Neural cell (in vitro differentiated cells): ENCODE measurements at regions not wholly inside any gene's neighbourhood (a gene's known extent, or its start where the extent isn't known, plus 50 kb on each side); places are given as distances from the start of the nearest gene placed in this dataset.

Experiments
- H2AFZ ChIP-seq: fragments of 200-600, 300-800 bp; sonication (generic), shearing (Covaris generic); 2 replicates; pipeline ENCODE4 v1.6.0; 2014; ENCODE audit warnings: low read depth, mild to moderate bottlenecking, antibody characterized with exemption, low read length, moderate library complexity
- H3F3A ChIP-seq: fragments of 200-600 bp; shearing (Covaris generic); 2 replicates; pipeline ENCODE4 v1.6.1; 2016; ENCODE audit warnings: mild to moderate bottlenecking, moderate library complexity, mixed read lengths, antibody characterized with exemption, low read length; ENCODE audit not compliant: insufficient read depth, poor library complexity, severe bottlenecking
- H3K27ac ChIP-seq: fragments of 200-600, 300-800 bp; sonication (generic), shearing (Covaris generic); 2 replicates; pipeline ENCODE4 v1.5.1; 2014; ENCODE audit warnings: mild to moderate bottlenecking, low read length, moderate library complexity
- H3K27me3 ChIP-seq: fragments of 300-800, 200-600 bp; sonication (generic), shearing (Covaris generic); 2 replicates; pipeline ENCODE4 v1.6.0; 2014; ENCODE audit warnings: mild to moderate bottlenecking, low read depth, low read length, moderate library complexity; ENCODE audit not compliant: insufficient read depth
- H3K36me3 ChIP-seq: fragments of 300-800, 200-600 bp; sonication (generic), shearing (Covaris generic); 2 replicates; pipeline ENCODE4 v1.5.1; 2014; ENCODE audit warnings: mild to moderate bottlenecking, antibody characterized with exemption, low read length, moderate library complexity; ENCODE audit not compliant: insufficient read depth
- H3K4me2 ChIP-seq: fragments of 300-800, 200-600 bp; sonication (generic), shearing (Covaris generic); 2 replicates; pipeline ENCODE4 v1.6.0; 2014; ENCODE audit warnings: mild to moderate bottlenecking, low read length
- H3K4me3 ChIP-seq: fragments of 300-800, 200-600 bp; sonication (generic), shearing (Covaris generic); 2 replicates; pipeline ENCODE4 v1.5.1; 2014; ENCODE audit warnings: mild to moderate bottlenecking, low read length, moderate library complexity
- H3K79me2 ChIP-seq: fragments of 200-600 bp; shearing (Covaris generic); replicated peaks from 2 replicates; pipeline ENCODE4 v1.6.0; 2014; ENCODE audit warnings: mild to moderate bottlenecking, low read length, moderate library complexity; ENCODE audit not compliant: insufficient read depth
- H3K9ac ChIP-seq: fragments of 300-800, 200-600 bp; sonication (generic), shearing (Covaris generic); 2 replicates; pipeline ENCODE4 v1.6.1; 2016; ENCODE audit warnings: mild to moderate bottlenecking, low read length, mixed read lengths
- H3K9me2 ChIP-seq: fragments of 200-600 bp; shearing (Covaris generic); 2 replicates; pipeline ENCODE4 v1.6.1; 2016; ENCODE audit warnings: mild to moderate bottlenecking, low read length, mixed read lengths; ENCODE audit not compliant: insufficient read depth
- H3K9me3 ChIP-seq: fragments of 200-600, 300-800 bp; sonication (generic), shearing (Covaris generic); 2 replicates; pipeline ENCODE4 v1.6.1; 2016; ENCODE audit warnings: mild to moderate bottlenecking, mixed run types, low read length, moderate library complexity, mixed read lengths
- H4K20me1 ChIP-seq: fragments of 200-600 bp; shearing (Covaris generic); 2 replicates; pipeline ENCODE4 v1.6.1; 2016; ENCODE audit warnings: mild to moderate bottlenecking, mixed run types; ENCODE audit not compliant: insufficient read depth
- CTCF ChIP-seq: fragments of 450-650 bp; IDR thresholded peaks from 2 replicates; pipeline ENCODE4 v1.5.1; 2014; ENCODE audit warnings: antibody characterized with exemption, mild to moderate bottlenecking, moderate library complexity; ENCODE audit not compliant: poor library complexity, severe bottlenecking
- EP300 ChIP-seq: fragments of 450-650 bp; conservative IDR thresholded peaks from 2 replicates; pipeline ENCODE4 v1.6.1; 2014; ENCODE audit warnings: antibody characterized with exemption, mild to moderate bottlenecking, moderate library complexity; ENCODE audit not compliant: poor library complexity, severe bottlenecking
- EZH2 ChIP-seq: fragments of 200-600, 300-800 bp; shearing (Covaris generic), sonication (generic); IDR thresholded peaks from 2 replicates; pipeline ENCODE4 v1.6.1; 2014; ENCODE audit warnings: antibody characterized with exemption, low read length, borderline replicate concordance, mild to moderate bottlenecking; ENCODE audit not compliant: insufficient read depth, poor library complexity, severe bottlenecking
- MXI1 ChIP-seq: fragments of 450-650 bp; conservative IDR thresholded peaks from 2 replicates; pipeline ENCODE4 v1.6.1; 2014; ENCODE audit warnings: antibody characterized with exemption, mild to moderate bottlenecking; ENCODE audit not compliant: poor library complexity, severe bottlenecking
- POLR2AphosphoS5 ChIP-seq: IDR thresholded peaks from 2 replicates; pipeline ENCODE4 v1.6.1; 2012
- RAD21 ChIP-seq: fragments of 450-650 bp; conservative IDR thresholded peaks from 2 replicates; pipeline ENCODE4 v1.6.1; 2014; ENCODE audit warnings: antibody characterized with exemption, mild to moderate bottlenecking, moderate library complexity
- REST ChIP-seq: IDR thresholded peaks from 2 replicates; pipeline ENCODE4 v1.6.1; 2012; ENCODE audit warnings: borderline replicate concordance
- SMC3 ChIP-seq: fragments of 450-650 bp; conservative IDR thresholded peaks from 2 replicates; pipeline ENCODE4 v1.6.1; 2014; ENCODE audit warnings: antibody characterized with exemption, mild to moderate bottlenecking, moderate library complexity; ENCODE audit not compliant: poor library complexity
- TAF1 ChIP-seq: IDR thresholded peaks from 2 replicates; pipeline ENCODE4 v1.6.1; 2012; ENCODE audit warnings: low read depth

DNA sequence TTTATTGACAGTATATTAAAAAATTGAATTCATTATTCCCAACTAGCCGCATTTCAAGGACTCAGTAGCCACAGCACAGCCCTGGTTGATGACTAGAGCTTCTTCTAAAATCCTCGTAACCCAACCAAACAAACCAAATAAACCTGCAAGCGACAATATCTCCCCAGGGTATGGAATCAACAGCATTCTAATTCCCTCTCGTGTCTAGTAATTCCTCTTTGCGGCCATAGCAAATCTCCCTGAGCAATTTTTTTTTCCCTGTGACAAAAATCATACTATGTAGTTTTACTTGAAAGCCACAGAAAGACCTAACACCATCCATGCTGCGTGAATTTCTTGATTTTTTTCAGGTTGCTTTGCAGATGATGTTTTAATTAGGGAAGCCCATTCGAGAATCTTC lies 143.4 kb upstream of the MYOCD start:
- no peaks in the 10 kb centered on the region for H4K20me1 ChIP-seq
- H2AFZ ChIP-seq = no peak overlapping the region
- H3K9ac ChIP-seq = no peak overlapping the region
- no peaks in the 10 kb centered on the region for H3K79me2 ChIP-seq
- no peak overlapping the region for H3K4me3 ChIP-seq
- H3F3A ChIP-seq = no peaks in the 10 kb centered on the region
- TF ChIP-seq CTCF (no peak), RAD21 (no peak), POLR2AphosphoS5 (no peak), EP300 (no peak), SMC3 (no peak)
- H3K27ac ChIP-seq = no peak overlapping the region
- no peaks in the 10 kb centered on the region for H3K36me3 ChIP-seq
- H3K9me2 ChIP-seq = no peaks in the 10 kb centered on the region
- H3K4me2 ChIP-seq = no peak overlapping the region
- no peaks in the 10 kb centered on the region for H3K9me3 ChIP-seq
- H3K27me3 ChIP-seq = no peaks in the 10 kb centered on the region

DNA sequence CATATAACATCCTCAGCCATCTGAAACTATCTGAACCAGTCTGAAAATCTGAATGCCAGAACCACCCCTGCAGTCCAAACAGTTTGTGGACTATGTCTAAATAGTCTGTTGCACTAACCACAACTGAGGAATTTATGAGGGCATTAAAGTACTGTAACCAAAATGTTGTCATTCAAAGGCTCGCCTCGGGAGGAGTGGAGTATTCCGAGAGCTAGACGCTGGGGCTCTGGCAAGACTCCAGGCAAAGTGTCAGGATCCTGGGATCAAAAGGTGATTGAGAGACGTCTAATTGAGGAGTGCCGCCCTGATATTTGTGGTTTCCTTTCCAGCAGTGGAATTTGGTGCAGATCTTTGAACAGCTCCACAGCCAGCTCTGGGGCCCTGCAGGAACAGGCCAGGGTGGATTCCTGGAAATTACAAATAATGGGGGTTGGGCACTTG lies 142.9 kb upstream of the MYOCD start:
- Histone ChIP-seq H4K20me1 (no peaks in the 10 kb centered on the region), H2AFZ (no peak overlapping the region), H3K4me3 (no peak overlapping the region), H3K9ac (no peak overlapping the region), H3K79me2 (no peaks in the 10 kb centered on the region), H3K27me3 (no peaks in the 10 kb centered on the region), H3K9me3 (no peaks in the 10 kb centered on the region), H3K9me2 (no peaks in the 10 kb centered on the region), H3K27ac (no peak overlapping the region), H3K36me3 (no peaks in the 10 kb centered on the region), H3F3A (no peaks in the 10 kb centered on the region), H3K4me2 (no peak overlapping the region)
- TF ChIP-seq MXI1 = no peak
- TF ChIP-seq EP300 = no peak
- no peak for TF ChIP-seq REST
- no peak for TF ChIP-seq TAF1
- no peak for TF ChIP-seq EZH2
- no peak for TF ChIP-seq POLR2AphosphoS5
- no peak for TF ChIP-seq RAD21
- TF ChIP-seq CTCF = no peak
- TF ChIP-seq SMC3 = no peak
